Activated naive CD4-positive, alpha-beta T cell treated with anti-CD3 and anti-CD28 coated beads, Interleukin-2, amount 10 ng/mL, durations not matched to agents 7 days and 5 days (primary cell): ENCODE measurements at regions not wholly inside any gene's neighbourhood (a gene's known extent, or its start where the extent isn't known, plus 50 kb on each side); places are given as distances from the start of the nearest gene placed in this dataset.

Experiments
- CTCF ChIA-PET: fragments of 350-600 bp; sonication (Branson Sonifier 250); formaldehyde crosslinking; loops from one replicate; lab custom pipeline; 2021; ENCODE audit warnings: antibody characterized with exemption; lab: Charles Lee
- DNase-seq: peaks from one replicate; pipeline ENCODE4 v3.0.0-alpha.2; 2020
- H3K27ac Mint-ChIP-seq: one replicate; pipeline ENCODE4 v1.8.0; 2021; ENCODE audit warnings: mild to moderate bottlenecking, moderate library complexity, mixed read lengths
- H3K27me3 Mint-ChIP-seq: one replicate; pipeline ENCODE4 v1.8.0; 2021; ENCODE audit warnings: mild to moderate bottlenecking, mixed read lengths
- H3K36me3 Mint-ChIP-seq: one replicate; pipeline ENCODE4 v1.8.0; 2021; ENCODE audit warnings: mixed read lengths
- H3K4me1 Mint-ChIP-seq: one replicate; pipeline ENCODE4 v1.8.0; 2021; ENCODE audit warnings: mixed read lengths
- H3K4me3 Mint-ChIP-seq: one replicate; pipeline ENCODE4 v1.8.0; 2021; ENCODE audit warnings: mild to moderate bottlenecking, moderate library complexity, mixed read lengths
- H3K9me3 Mint-ChIP-seq: one replicate; pipeline ENCODE4 v1.8.0; 2021; ENCODE audit warnings: mixed read lengths

DNA sequence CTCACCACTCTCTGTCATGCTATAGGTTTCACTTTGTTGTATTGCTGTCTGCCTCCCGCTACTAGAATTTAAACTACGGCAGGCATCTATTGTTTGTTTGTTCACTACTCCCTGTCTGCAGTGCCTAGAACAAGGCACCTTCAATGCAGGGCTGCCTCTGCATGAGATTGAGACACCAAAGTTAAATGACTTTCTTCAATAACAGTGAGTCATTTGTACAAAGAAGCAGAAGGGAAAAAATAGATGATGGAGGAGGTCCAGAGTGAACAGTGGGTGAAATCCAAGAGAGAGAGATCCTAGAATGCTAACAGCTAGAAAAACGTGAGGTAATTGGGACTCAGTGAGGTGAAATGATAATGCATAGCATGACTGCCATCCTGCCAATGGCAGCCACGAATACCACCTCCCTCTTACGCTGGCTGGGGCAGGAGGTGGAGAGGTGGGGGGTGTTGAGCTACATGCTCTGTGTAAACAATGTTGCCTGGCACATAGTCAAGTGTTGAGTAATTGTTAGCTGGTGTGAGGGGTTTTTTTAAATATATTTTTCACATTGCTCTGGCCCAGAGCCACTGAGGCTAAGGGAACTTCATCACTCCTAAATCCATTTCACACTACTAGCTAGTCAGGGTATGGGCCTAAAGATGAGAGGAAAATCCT, 367.6 kb downstream of the RPS29 start:
- Mint-ChIP-seq H3K9me3 (no peaks in the 10 kb centered on the region), H3K27me3 (no peaks in the 10 kb centered on the region), H3K4me3 (no peak overlapping the region), H3K36me3 (no peaks in the 10 kb centered on the region), H3K27ac (no peak overlapping the region), H3K4me1 (no peaks in the 10 kb centered on the region)
- CTCF ChIA-PET: no interaction called here
- no peak for DNase-seq

DNA sequence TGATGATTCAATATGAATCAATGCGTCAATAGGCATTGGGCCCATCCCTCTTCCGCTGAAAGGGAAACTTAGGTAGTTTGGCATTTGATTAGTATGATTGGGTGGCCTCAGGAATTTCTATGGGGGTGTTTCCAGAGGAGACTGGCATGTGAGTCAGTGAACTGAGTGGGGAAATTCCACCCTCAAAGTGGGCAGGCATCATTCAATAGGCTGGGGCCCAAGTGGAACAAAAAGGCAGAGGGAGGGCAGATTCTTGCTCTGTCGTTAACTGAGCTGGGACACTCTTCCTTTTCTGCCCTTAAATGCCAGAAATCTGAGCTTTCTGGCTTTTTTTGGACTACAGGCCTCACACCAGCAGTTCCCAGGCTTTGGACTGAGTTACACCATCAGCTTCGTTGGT, 373.5 kb downstream of the RPS29 start:
- no peaks in the 10 kb centered on the region for H3K36me3 Mint-ChIP-seq
- no peak overlapping the region for H3K27ac Mint-ChIP-seq
- H3K4me1 Mint-ChIP-seq: no peaks in the 10 kb centered on the region
- no peak for DNase-seq
- H3K4me3 Mint-ChIP-seq: no peak overlapping the region
- no peaks in the 10 kb centered on the region for H3K27me3 Mint-ChIP-seq
- H3K9me3 Mint-ChIP-seq: no peaks in the 10 kb centered on the region
- CTCF ChIA-PET: no interaction called here

- Mint-ChIP-seq H3K4me1 (no peaks in the 10 kb centered on the region), H3K27ac (no peak overlapping the region), H3K27me3 (no peaks in the 10 kb centered on the region), H3K9me3 (no peaks in the 10 kb centered on the region), H3K4me3 (no peak overlapping the region), H3K36me3 (no peaks in the 10 kb centered on the region)
- CTCF ChIA-PET: no interaction called here
- no peak for DNase-seq
Observed at GRCh38 chr14:49209416-49209815, 376.8 kb downstream of the RPS29 start.

- CTCF ChIA-PET: no interaction called here
- Mint-ChIP-seq H3K9me3 (no peaks in the 10 kb centered on the region), H3K36me3 (no peaks in the 10 kb centered on the region), H3K4me3 (no peak overlapping the region), H3K27ac (no peak overlapping the region), H3K4me1 (no peaks in the 10 kb centered on the region), H3K27me3 (no peaks in the 10 kb centered on the region)
- DNase-seq: no peak
Observed at GRCh38 chr14:49206828-49207227, 379.4 kb downstream of the RPS29 start.

DNA sequence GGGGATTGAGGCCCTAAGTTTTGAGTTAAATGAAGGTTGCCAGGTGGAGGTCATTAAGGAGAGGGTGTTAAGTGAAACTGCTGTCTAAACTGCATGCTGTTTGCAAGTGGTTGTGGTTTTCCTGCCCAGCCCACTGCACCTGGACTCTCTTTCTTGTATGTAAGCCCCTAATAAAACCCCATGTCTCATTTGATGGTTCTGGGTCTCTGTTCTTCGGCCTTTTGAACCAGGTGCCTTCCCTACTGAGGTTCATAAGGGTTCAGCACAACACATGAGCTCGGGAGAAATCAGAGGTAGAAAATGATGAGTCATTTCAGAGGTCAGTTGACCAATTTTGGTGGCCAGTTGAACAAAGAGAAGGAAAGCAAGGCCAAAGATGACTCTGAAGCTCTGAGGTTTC, 382.5 kb downstream of the RPS29 start:
- Mint-ChIP-seq H3K4me3 (no peak overlapping the region), H3K9me3 (no peaks in the 10 kb centered on the region), H3K36me3 (no peaks in the 10 kb centered on the region), H3K4me1 (no peaks in the 10 kb centered on the region), H3K27me3 (no peaks in the 10 kb centered on the region), H3K27ac (no peak overlapping the region)
- DNase-seq: no peak
- CTCF ChIA-PET: no interaction called here

DNA sequence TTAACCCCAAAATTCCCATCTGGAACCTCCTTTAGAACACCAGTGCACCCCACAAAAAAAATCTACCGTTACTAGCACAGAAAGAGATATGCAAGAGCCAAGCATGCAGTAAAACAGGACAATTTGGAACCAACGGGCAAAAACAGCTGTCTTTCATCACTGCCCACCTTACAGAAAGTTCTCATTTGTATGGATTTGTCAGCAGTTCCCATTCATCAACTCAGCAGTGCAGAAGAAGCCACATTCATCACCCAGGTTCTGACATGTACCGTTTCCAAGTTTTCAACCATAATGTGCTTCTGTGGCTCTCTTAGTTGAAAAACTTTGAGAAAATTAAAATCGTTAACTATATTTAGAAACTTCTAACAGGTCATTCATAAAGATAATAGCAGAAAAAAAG, 387.0 kb downstream of the RPS29 start:
- DNase-seq: no peak
- no peaks in the 10 kb centered on the region for H3K27me3 Mint-ChIP-seq
- no peaks in the 10 kb centered on the region for H3K4me1 Mint-ChIP-seq
- no peak overlapping the region for H3K4me3 Mint-ChIP-seq
- no peak overlapping the region for H3K27ac Mint-ChIP-seq
- no peaks in the 10 kb centered on the region for H3K9me3 Mint-ChIP-seq
- CTCF ChIA-PET: no interaction called here
- H3K36me3 Mint-ChIP-seq: no peaks in the 10 kb centered on the region

DNA sequence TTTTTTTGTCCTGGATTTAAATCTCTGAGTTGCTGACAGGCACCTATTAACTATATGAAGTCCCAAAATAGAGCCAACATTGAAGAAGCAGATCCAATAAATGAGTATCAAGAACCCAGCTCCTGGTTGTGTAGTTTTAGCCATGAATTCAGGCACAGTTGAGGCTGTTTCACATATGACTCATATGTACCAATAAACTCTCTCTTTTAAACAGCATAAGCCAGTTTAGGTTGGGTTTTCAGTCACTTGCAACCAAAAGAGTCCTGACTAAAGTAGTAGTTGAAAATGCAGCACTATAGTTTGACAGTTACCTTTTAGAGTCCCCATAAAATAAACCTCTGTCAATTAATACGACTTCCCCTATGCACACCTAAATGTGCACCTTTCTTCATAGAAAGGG, 389.9 kb downstream of the RPS29 start:
- Mint-ChIP-seq H3K36me3 (no peaks in the 10 kb centered on the region), H3K27me3 (no peaks in the 10 kb centered on the region), H3K27ac (no peak overlapping the region), H3K4me1 (no peaks in the 10 kb centered on the region), H3K9me3 (no peaks in the 10 kb centered on the region), H3K4me3 (no peak overlapping the region)
- DNase-seq: no peak
- CTCF ChIA-PET: no interaction called here

- CTCF ChIA-PET: no interaction called here
- no peaks in the 10 kb centered on the region for H3K4me1 Mint-ChIP-seq
- no peak overlapping the region for H3K27ac Mint-ChIP-seq
- H3K27me3 Mint-ChIP-seq: no peaks in the 10 kb centered on the region
- H3K9me3 Mint-ChIP-seq: no peaks in the 10 kb centered on the region
- H3K36me3 Mint-ChIP-seq: no peaks in the 10 kb centered on the region
- H3K4me3 Mint-ChIP-seq: no peak overlapping the region
- DNase-seq: no peak
Observed at GRCh38 chr14:49194067-49194466, 392.1 kb downstream of the RPS29 start.

DNA sequence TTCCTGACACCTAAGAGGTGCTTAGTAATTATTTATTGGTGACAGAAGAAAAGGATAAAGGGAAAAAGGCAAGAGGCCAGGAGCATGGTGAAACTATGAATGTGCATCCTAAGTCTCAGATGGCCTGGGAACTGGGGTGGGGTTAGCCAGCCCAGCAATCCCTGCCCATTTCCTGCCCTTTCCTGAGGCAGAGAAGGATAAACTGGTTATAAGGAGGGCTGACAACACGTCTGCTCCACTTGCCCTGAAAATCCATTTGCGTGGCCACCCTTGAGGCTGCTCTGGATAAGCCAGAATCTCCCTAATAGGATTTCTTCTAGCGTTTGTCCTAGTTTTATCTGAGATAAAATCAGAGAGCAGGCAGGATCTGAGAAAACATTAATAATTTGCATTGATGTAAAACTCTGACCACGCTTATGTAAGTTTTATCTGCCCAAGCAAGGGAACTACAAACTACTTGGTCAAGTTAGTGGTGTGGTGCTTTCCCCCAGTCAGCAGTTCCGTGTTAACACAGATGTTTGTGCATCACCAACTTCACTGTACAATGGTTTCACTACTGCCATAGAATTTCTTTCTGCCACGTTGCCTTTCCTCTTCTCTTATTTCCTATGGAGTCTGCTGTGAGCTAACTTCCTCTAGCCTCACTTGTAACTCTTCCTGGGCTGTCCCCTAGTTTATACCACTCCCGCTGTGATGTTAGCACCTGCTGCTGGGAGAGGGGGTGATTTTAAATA, 392.7 kb downstream of the RPS29 start:
- no peaks in the 10 kb centered on the region for H3K36me3 Mint-ChIP-seq
- H3K4me1 Mint-ChIP-seq: no peaks in the 10 kb centered on the region
- H3K4me3 Mint-ChIP-seq: no peak overlapping the region
- H3K27ac Mint-ChIP-seq: no peak overlapping the region
- no peaks in the 10 kb centered on the region for H3K27me3 Mint-ChIP-seq
- CTCF ChIA-PET: no interaction called here
- no peak for DNase-seq
- no peaks in the 10 kb centered on the region for H3K9me3 Mint-ChIP-seq

- Mint-ChIP-seq H3K4me1 (no peaks in the 10 kb centered on the region), H3K27ac (no peak overlapping the region), H3K36me3 (no peaks in the 10 kb centered on the region), H3K4me3 (no peak overlapping the region), H3K27me3 (no peaks in the 10 kb centered on the region), H3K9me3 (no peaks in the 10 kb centered on the region)
- CTCF ChIA-PET: no interaction called here
- no peak for DNase-seq
Observed at GRCh38 chr14:49191380-49191779, 394.8 kb downstream of the RPS29 start.

DNA sequence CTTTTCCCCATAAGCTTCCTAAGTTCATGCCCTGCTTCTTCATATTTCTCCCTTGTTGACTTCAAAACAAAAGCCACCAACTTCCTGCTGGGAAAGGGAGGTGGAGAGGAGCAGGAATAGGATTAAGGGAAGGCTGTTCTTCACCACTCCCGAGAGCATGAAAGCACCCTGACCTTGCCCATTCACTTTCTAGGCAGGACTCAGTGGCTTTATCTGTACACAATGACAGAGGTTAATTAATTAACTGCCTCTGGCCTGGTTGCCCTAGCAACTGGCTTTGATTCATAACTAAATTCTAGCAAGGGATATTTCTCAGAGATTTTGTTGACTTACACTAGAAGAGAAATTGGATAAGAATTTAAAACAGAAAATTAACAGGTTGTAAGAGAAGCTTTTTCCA, 396.8 kb downstream of the RPS29 start:
- Mint-ChIP-seq H3K36me3 (no peaks in the 10 kb centered on the region), H3K27ac (no peak overlapping the region), H3K27me3 (no peaks in the 10 kb centered on the region)

GRCh38 chr14:49187799-49188198, 398.4 kb downstream of the RPS29 start:
- Mint-ChIP-seq H3K9me3 (peaks cover 4% of the 10 kb centered on the region), H3K27ac (no peak overlapping the region), H3K27me3 (no peaks in the 10 kb centered on the region), H3K4me1 (no peaks in the 10 kb centered on the region), H3K36me3 (no peaks in the 10 kb centered on the region), H3K4me3 (no peak overlapping the region)
- DNase-seq: no peak
- CTCF ChIA-PET: no interaction called here

More for the DNA sequence above, 396.8 kb downstream of the RPS29 start:
- DNase-seq: no peak
- H3K4me3 Mint-ChIP-seq: no peak overlapping the region
- CTCF ChIA-PET: no interaction called here
- H3K9me3 Mint-ChIP-seq: no peaks in the 10 kb centered on the region
- no peaks in the 10 kb centered on the region for H3K4me1 Mint-ChIP-seq

GRCh38 chr14:49173765-49174373, 412.3 kb downstream of the RPS29 start:
- Mint-ChIP-seq H3K27ac (no peak overlapping the region), H3K4me3 (no peak overlapping the region), H3K36me3 (no peaks in the 10 kb centered on the region), H3K9me3 (no peaks in the 10 kb centered on the region), H3K27me3 (no peaks in the 10 kb centered on the region), H3K4me1 (no peaks in the 10 kb centered on the region)
- peak; percentile 69 for DNase-seq
- CTCF ChIA-PET: interaction anchor here (0.7 to 0.9 kb wide), 3 partner anchors 18 to 1257 kb away, joined by 3 to 4 read pairs (median 3); no protein-coding TSS in a partner anchor

DNA sequence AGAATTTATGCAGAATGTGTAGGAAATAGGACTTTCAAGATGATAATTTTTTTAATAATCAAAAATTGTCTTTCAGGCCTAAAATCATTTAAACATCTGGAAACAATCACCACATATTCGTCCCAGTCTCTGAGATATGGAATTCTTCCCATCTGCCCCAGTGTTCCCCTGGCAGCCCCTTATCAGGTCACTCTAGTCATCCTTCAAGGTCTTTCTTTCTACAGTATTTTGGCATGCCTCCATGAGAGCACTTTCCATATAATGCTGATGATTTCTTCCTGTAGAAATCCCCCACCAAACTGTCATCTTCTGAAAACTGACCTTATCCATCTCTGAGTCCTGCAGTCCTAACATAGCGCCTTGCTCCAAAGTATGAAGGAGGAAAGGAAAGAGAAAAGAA, 422.1 kb downstream of the RPS29 start:
- H3K9me3 Mint-ChIP-seq: no peaks in the 10 kb centered on the region
- no peak overlapping the region for H3K4me3 Mint-ChIP-seq
- no peaks in the 10 kb centered on the region for H3K4me1 Mint-ChIP-seq
- H3K36me3 Mint-ChIP-seq: no peaks in the 10 kb centered on the region
- H3K27me3 Mint-ChIP-seq: no peaks in the 10 kb centered on the region
- no peak overlapping the region for H3K27ac Mint-ChIP-seq
- DNase-seq: no peak
- CTCF ChIA-PET: no interaction called here

DNA sequence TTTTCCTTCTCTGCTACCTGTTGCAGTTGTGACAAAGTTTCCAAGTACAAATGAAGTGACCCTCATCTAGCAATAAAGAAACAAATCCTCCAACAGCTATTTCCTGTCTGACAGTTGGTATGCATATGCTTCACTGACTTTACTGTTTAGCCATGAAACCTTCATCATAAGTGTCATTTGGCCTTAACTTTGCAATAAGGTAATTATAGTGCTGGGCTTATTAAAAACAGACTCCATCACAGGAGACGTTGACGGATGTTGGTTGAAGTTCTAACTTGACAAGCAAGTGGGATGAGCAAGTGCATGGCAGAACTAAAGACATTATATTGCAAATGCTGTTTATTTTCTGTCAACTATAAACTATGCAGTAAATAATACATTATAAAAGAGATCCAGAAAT, 425.2 kb downstream of the RPS29 start:
- no peaks in the 10 kb centered on the region for H3K36me3 Mint-ChIP-seq
- H3K4me1 Mint-ChIP-seq: no peaks in the 10 kb centered on the region
- H3K27me3 Mint-ChIP-seq: no peaks in the 10 kb centered on the region
- no peak for DNase-seq
- H3K27ac Mint-ChIP-seq: no peak overlapping the region
- no peak overlapping the region for H3K4me3 Mint-ChIP-seq
- CTCF ChIA-PET: no interaction called here
- H3K9me3 Mint-ChIP-seq: no peaks in the 10 kb centered on the region
